Vagina (tissue), 2 donors: ENCODE measurements at regions not wholly inside any gene's neighbourhood (a gene's known extent, or its start where the extent isn't known, plus 50 kb on each side); places are given as distances from the start of the nearest gene placed in this dataset.

Experiments used
- CTCF ChIP-seq, 3 experiments: fragments of 450-650 bp in 2 of 3; fragments of 200-600 bp in 1 of 3; sonication (generic) in 1 of 3; IDR thresholded peaks; one replicate each; pipeline ENCODE4 v1.5.1; 2017 to 2019; ENCODE audit warnings: antibody characterized with exemption in 3 of 3, mild to moderate bottlenecking in 2 of 3, moderate library complexity in 2 of 3
- POLR2AphosphoS5 ChIP-seq, 2 donors: sonication (generic); formaldehyde crosslinking; IDR thresholded peaks; one replicate each; pipeline ENCODE4 v1.9.0; 2017; ENCODE audit warnings: antibody characterized with exemption in 2 of 2, mild to moderate bottlenecking in 2 of 2, low read depth in 1 of 2; ENCODE audit not compliant: insufficient read depth in 1 of 2

GRCh38 chr3:64799606-64800005 is 111.8 kb upstream of the ADAMTS9 start:
- TF ChIP-seq POLR2AphosphoS5 (IDR thresholded peaks at IDR 0.05; ENCODE audit: insufficient read depth in 1 of 2, low read depth in 1 of 2): no peak
- no peak for TF ChIP-seq CTCF (IDR thresholded peaks at IDR 0.05)
